IPS-18c (cell line): ENCODE measurements at regions not wholly inside any gene's neighbourhood (a gene's known extent, or its start where the extent isn't known, plus 50 kb on each side); places are given as distances from the start of the nearest gene placed in this dataset.
"Not testable (repeated sequence)": the region's sequence is repeated elsewhere in the genome, so short reads cannot be mapped to it uniquely, and the experiment has no call there.

ENCODE experiments used
- H3K4me3 ChIP-seq: 2 replicates; pipeline ENCODE4 v1.7.0; 2013; ENCODE audit warnings: low read depth, mild to moderate bottlenecking, low read length, moderate library complexity; ENCODE audit not compliant: insufficient read depth
- H3K9me3 ChIP-seq: one replicate; pipeline ENCODE4 v1.6.1; 2013; ENCODE audit warnings: mild to moderate bottlenecking, low read length, moderate library complexity; ENCODE audit not compliant: control insufficient read depth, insufficient read depth

GRCh38 chr6:57837622-57838209 is 520.3 kb downstream of the PRIM2 start:
- not testable (repeated sequence) for H3K4me3 ChIP-seq, H3K9me3 ChIP-seq

- H3K4me3 ChIP-seq, H3K9me3 ChIP-seq: not testable (repeated sequence)
Observed at GRCh38 chr6:57841551-57841950, 524.1 kb downstream of the PRIM2 start.

- H3K4me3 ChIP-seq: peak overlapping the region; percentile 36
- not testable (repeated sequence) for H3K9me3 ChIP-seq
Observed at GRCh38 chr6:57853745-57854407, 536.4 kb downstream of the PRIM2 start.

GRCh38 chr6:57860481-57861315 is 543.3 kb downstream of the PRIM2 start:
- not testable (repeated sequence) for H3K9me3 ChIP-seq

GRCh38 chr6:57870083-57870482 is 552.7 kb downstream of the PRIM2 start:
- not testable (repeated sequence) for H3K4me3 ChIP-seq, H3K9me3 ChIP-seq

More at GRCh38 chr6:57860481-57861315, 543.3 kb downstream of the PRIM2 start:
- H3K4me3 ChIP-seq: not testable (repeated sequence)

GRCh38 chr6:57873424-57873823 is 556.0 kb downstream of the PRIM2 start:
- H3K4me3 ChIP-seq, H3K9me3 ChIP-seq: not testable (repeated sequence)

GRCh38 chr6:57876659-57877058 is 559.2 kb downstream of the PRIM2 start:
- H3K9me3 ChIP-seq, H3K4me3 ChIP-seq: not testable (repeated sequence)

GRCh38 chr6:57877729-57878128 is 560.3 kb downstream of the PRIM2 start:
- H3K4me3 ChIP-seq: not testable (repeated sequence)

GRCh38 chr6:57878792-57879191 is 561.4 kb downstream of the PRIM2 start:
- not testable (repeated sequence) for H3K9me3 ChIP-seq, H3K4me3 ChIP-seq

More at GRCh38 chr6:57877729-57878128, 560.3 kb downstream of the PRIM2 start:
- H3K9me3 ChIP-seq: not testable (repeated sequence)

GRCh38 chr6:57898850-57899249 is 581.4 kb downstream of the PRIM2 start:
- H3K4me3 ChIP-seq, H3K9me3 ChIP-seq: not testable (repeated sequence)

GRCh38 chr6:57900687-57901399 is 583.4 kb downstream of the PRIM2 start:
- H3K9me3 ChIP-seq, H3K4me3 ChIP-seq: not testable (repeated sequence)

GRCh38 chr6:57901445-57901844 is 584.0 kb downstream of the PRIM2 start:
- H3K9me3 ChIP-seq, H3K4me3 ChIP-seq: not testable (repeated sequence)

GRCh38 chr6:57904356-57904755 is 586.9 kb downstream of the PRIM2 start:
- not testable (repeated sequence) for H3K9me3 ChIP-seq, H3K4me3 ChIP-seq

GRCh38 chr6:57915300-57915699 is 597.9 kb downstream of the PRIM2 start:
- H3K9me3 ChIP-seq, H3K4me3 ChIP-seq: not testable (repeated sequence)

GRCh38 chr6:57942966-57943365 is 625.5 kb downstream of the PRIM2 start:
- not testable (repeated sequence) for H3K4me3 ChIP-seq, H3K9me3 ChIP-seq

- not testable (repeated sequence) for H3K4me3 ChIP-seq, H3K9me3 ChIP-seq
Observed at GRCh38 chr6:57946084-57946768, 628.8 kb downstream of the PRIM2 start.

- not testable (repeated sequence) for H3K9me3 ChIP-seq, H3K4me3 ChIP-seq
Observed at GRCh38 chr6:57946769-57947091, 629.3 kb downstream of the PRIM2 start.
